ENCODE measurements at regions not wholly inside any gene's neighbourhood (a gene's known extent, or its start where the extent isn't known, plus 50 kb on each side); places are given as distances from the start of the nearest gene placed in this dataset.

GRCh38 chr22:48750282-48750681 is 1077.4 kb downstream of the BRD1 start:
- TF ChIP-seq POLR2AphosphoS5 (IDR thresholded peaks at IDR 0.05; ENCODE audit: low read depth, low read length) (no peak), POLR2A (IDR thresholded peaks at IDR 0.05; ENCODE audit: low read depth, low read length) (no peak), TAF1 (IDR thresholded peaks at IDR 0.05; ENCODE audit: low read depth, low read length) (no peak), SPI1 (IDR thresholded peaks at IDR 0.05; ENCODE audit: low read depth, low read length) (no peak), PAX5 (IDR thresholded peaks at IDR 0.05; ENCODE audit: insufficient read depth, low read length, severe bottlenecking) (no peak)

Data from GM12891 (cell line).